GM08714 (cell line): ENCODE measurements at regions not wholly inside any gene's neighbourhood (a gene's known extent, or its start where the extent isn't known, plus 50 kb on each side); places are given as distances from the start of the nearest gene placed in this dataset.

ENCODE experiments used
- H3K4me3 ChIP-seq: fragments of 200-500 bp; sonication (Bioruptor generic); 2 replicates; pipeline ENCODE4 v1.5.1; 2014; ENCODE audit warnings: mild to moderate bottlenecking, low read length, inconsistent platforms
- ZNF274 ChIP-seq: IDR thresholded peaks from 2 replicates; pipeline ENCODE4 v1.6.1; 2012; ENCODE audit warnings: mild to moderate bottlenecking, low read depth, low read length

- H3K4me3 ChIP-seq = no peak overlapping the region
- no peak for TF ChIP-seq ZNF274
Measured at GRCh38 chr13:40401911-40402776, 264.3 kb downstream of the FOXO1 start.

DNA sequence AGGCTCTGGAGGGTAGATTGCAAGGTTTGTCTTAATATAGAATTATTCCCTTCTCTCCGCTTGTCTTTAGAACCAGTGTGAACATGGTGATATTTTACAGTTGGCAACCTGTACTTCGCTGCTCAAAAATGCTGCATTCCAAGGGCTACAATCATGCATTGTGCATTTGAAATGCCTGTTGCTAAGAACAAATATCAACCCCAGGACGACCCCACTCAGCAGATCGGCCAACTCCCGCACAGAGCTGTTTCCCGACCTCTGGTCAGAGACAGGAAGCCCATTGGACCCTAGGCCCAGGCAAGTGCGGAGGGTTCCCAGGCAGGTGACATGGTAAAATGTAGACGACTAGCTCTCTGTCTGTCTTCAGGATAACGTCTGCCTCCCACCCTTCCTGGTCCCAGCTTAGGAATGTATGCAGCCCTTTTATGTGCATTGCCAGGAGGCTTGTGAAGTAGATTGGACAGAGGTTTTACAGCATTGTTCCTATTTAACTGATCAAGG lies 263.5 kb downstream of the FOXO1 start:
- H3K4me3 ChIP-seq = no peak overlapping the region
- no peak for TF ChIP-seq ZNF274

- no peak overlapping the region for H3K4me3 ChIP-seq
- TF ChIP-seq ZNF274 = no peak
Measured at GRCh38 chr13:40403509-40404241, 262.8 kb downstream of the FOXO1 start.

- no peak for TF ChIP-seq ZNF274
- H3K4me3 ChIP-seq = no peak overlapping the region
Measured at GRCh38 chr13:40404407-40404806, 262.0 kb downstream of the FOXO1 start.

- H3K4me3 ChIP-seq = no peak overlapping the region
Measured at GRCh38 chr13:40404967-40405716, 261.3 kb downstream of the FOXO1 start.

GRCh38 chr13:40406405-40407120 lies 259.9 kb downstream of the FOXO1 start:
- H3K4me3 ChIP-seq = no peak overlapping the region
- TF ChIP-seq ZNF274 = no peak

More at GRCh38 chr13:40404967-40405716, 261.3 kb downstream of the FOXO1 start:
- TF ChIP-seq ZNF274 = no peak

GRCh38 chr13:40407567-40407966 lies 258.9 kb downstream of the FOXO1 start:
- no peak for TF ChIP-seq ZNF274
- no peak overlapping the region for H3K4me3 ChIP-seq

DNA sequence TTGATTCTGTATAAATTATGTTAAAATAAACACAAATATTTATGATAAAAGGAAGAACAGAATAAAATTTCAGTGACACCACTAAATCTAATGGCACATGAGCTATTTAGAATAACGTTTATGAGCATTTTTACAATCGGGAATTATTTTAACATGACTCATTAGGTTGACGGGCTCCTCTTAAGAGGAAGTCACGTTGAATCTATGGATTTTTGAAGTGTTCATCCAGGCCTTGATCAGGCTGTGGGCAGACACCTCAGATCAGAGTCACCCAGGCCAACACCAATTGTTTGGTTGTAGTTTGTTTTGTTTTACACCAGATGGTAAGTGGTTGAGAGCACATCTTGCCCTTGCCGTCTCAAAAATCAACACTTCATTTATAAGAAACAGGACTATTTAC lies 257.8 kb downstream of the FOXO1 start:
- no peak for TF ChIP-seq ZNF274
- no peak overlapping the region for H3K4me3 ChIP-seq

DNA sequence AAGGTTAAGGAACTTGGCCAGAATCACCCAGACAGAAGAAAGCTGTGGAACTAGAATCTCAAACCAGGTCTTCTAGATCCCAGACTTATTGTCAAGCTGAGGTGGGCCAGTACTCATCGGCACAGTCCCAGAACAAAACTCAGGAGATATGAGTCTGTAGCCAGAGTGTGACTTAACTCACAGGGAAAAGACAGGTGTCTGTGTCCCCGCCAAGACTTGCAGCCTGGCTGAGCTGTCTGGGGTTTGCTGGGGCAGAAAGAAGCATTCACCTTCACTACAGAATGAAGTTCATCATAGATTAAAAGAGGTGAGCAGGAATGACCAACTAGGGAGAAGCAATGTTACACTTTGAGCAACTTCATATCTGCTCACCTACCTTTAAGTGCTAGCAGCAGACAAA lies 257.2 kb downstream of the FOXO1 start:
- no peak overlapping the region for H3K4me3 ChIP-seq
- no peak for TF ChIP-seq ZNF274

DNA sequence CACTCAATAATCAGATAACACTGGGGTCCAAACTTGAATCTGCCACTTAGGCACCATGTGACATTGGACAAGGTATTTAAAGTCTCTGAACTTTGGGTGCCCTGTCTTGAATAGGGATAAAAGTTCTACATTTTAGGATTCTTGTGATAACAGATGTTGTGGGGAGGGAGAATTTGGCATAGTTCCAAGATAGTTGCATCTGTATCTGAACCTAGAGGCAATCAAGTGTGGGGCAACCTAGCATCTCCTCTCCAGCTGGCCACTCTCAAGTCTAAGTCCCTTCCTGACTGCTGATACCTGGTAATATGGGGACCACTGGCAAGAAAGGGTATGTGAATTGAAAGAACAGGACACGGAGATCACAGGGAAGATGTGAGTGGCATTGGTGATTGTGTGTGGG lies 256.1 kb downstream of the FOXO1 start:
- TF ChIP-seq ZNF274 = no peak
- no peak overlapping the region for H3K4me3 ChIP-seq

- H3K4me3 ChIP-seq = no peak overlapping the region
- TF ChIP-seq ZNF274 = no peak
Measured at GRCh38 chr13:40420160-40420740, 246.2 kb downstream of the FOXO1 start.

DNA sequence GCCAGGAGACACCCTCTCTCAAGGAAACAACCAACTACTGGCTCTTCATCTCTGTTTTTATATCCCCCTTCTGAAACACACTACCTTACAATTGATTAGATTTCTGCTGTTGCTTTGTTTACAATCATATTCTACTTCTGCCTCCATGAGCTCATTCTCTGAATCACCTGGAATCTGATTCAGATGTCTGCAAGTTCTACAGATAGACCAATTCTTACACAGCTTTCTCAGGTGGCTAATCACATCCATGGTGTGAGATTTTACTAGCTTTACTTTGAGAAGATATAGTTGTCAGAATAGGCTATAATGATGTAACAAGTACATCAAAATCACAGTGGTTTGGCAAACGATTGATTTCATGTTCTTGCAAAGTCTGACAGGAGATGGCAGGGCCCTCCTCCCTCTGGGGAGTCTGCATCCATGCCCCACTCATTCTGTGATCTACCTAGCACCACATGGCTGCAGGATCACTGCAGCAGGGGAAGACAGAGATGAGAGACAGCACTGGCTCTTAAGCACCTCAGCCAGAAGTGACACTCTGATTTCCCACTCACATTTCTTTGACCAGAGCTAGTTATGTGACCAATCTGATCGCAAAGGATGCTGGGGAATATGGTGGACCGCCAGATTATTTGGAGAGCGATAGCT lies 243.7 kb downstream of the FOXO1 start:
- TF ChIP-seq ZNF274 = no peak

GRCh38 chr13:40428354-40428753 lies 238.1 kb downstream of the FOXO1 start:
- TF ChIP-seq ZNF274 = no peak
- H3K4me3 ChIP-seq = no peak overlapping the region

More for the DNA sequence above, 243.7 kb downstream of the FOXO1 start:
- no peak overlapping the region for H3K4me3 ChIP-seq
